T-helper 1 cell treated with Interleukin-12 subunit alpha and Interleukin-12 subunit beta and Interleukin-4 antibody, amounts not matched to agents 30 ng/mL and 1 ng/mL, for 36 hours (primary cell): ENCODE measurements at regions not wholly inside any gene's neighbourhood (a gene's known extent, or its start where the extent isn't known, plus 50 kb on each side); places are given as distances from the start of the nearest gene placed in this dataset.

Experiments
- intact Hi-C: fragments of 100-400 bp; cut with micrococcal nuclease; formaldehyde crosslinking; loops from one replicate; pipeline ENCODE4 v1.15.1; 2024

DNA sequence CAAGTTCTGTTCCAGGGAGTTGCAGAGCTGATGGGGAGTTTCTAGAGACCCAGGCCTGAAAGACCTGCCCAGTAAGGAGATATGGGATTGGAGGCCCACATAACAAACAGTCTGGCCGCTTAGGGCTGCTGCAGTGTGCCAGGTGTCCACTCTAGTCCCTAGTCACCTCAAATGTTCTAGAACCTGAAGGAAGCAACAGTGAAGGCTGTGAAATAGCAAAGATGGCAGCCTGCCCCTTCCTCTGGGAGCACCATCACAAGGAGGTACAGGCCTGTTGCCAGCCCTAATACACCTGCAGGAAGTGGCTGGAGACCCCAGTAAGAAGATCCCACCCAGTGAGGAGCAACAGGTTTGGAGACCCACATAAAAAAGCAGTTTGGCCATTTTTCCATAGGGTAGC is 783.8 kb upstream of the EDIL3 start:
- intact Hi-C loops = no loop called here

DNA sequence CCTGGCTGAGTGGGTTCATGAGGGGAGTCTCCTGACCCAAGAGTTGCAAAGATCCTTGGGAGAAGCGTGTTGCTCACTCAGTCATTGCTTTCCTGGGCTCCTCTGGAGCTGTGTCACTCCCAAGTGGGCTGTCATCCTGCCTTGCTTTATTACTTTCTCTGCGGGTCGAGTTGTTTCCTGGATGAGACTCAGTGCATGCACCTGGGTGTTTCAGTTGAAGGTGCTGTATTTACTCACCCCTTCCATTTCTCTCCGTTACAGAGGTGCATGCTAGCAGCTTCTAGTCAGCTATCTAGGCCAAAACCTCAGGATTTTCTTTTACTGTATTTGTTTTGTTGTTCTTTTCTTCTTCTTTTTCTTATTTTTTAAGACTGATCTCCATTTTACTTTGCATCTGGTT is 785.5 kb upstream of the EDIL3 start:
- intact Hi-C loops = no loop called here

DNA sequence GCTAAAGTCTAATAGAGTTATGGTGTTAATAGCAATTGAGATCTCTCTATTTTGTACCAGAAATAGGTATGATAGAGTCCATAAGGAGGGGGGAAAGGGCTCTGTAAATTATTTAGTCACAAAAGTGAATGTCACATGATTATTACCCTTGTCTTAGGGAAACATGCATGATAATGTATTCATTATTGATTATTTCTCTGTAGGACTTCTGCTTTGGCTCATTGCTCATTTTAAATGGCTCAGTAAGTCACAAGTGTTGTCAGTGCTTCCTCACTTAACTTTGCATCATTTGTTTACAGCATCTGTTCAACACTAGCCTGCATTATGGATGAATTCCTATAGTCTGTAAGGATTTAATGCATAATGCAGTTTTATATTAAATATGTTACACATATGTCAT is 788.8 kb upstream of the EDIL3 start:
- intact Hi-C loops = no loop called here

- intact Hi-C loops = no loop called here
Measured at GRCh38 chr5:85182344-85182743, 797.7 kb upstream of the EDIL3 start.

GRCh38 chr5:85204289-85204688 is 819.6 kb upstream of the EDIL3 start:
- intact Hi-C loops = no loop called here

DNA sequence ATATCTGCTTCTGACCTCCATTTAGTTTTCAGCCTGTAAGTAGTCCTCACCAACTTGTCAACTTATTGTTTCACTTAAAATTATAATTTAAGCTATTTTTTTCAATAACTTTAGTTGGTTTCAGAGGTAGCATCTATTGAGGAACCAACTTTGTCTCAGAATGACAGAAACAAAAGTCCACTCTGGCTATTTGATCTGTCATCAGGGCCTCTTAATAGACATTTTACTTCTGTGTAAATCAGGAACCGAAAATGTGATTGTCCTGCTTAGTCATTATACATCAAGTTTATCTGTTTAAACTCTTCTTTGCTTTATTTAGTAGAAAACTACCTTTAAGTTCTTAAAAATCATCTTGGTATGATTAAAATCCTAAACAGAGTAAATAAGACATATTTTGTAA is 820.8 kb upstream of the EDIL3 start:
- intact Hi-C loops = no loop called here

DNA sequence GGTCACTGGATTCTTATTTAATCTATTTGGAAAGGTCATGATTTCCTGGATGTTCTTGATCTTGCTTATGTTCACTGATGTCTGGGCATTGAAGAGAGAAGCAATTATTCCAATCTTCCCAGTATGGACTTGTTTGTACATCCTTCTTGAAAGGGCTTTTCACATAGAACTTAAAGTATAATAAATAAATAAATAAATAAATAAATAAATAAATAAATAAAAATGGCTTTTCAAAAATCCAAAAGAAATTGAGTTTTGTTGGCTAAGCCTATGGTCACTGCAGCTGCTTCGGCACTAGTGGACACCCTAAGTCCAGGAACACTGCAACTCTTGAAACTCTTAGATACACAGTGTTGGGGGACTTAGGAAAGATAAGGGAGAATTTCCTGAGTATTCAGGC is 840.7 kb upstream of the EDIL3 start:
- intact Hi-C loops = no loop called here

- intact Hi-C loops = no loop called here
Measured at GRCh38 chr5:85249204-85249603, 864.5 kb upstream of the EDIL3 start.

- intact Hi-C loops = no loop called here
Measured at GRCh38 chr5:85263125-85263524, 878.4 kb upstream of the EDIL3 start.

GRCh38 chr5:85266692-85267091 is 882.0 kb upstream of the EDIL3 start:
- intact Hi-C loops = no loop called here

DNA sequence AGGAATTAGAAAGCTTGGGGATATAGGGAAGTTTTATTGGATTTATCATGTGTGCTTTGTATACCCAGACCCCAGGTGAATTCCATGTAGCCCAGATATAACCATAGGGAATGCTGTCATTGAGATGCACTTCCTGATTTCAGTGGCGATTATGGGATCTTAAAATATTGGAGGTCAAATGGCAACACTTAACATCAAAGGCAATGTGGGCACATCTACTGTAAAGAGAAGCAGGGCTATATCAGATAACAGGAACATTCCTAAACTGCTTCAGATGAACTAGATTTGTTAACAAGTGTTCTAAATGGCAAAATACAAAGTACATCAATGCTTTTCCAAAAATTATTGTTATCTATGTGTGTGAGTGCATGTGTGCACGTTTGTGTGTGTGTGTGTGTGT is 883.5 kb upstream of the EDIL3 start:
- intact Hi-C loops = no loop called here

GRCh38 chr5:85278193-85278592 is 893.5 kb upstream of the EDIL3 start:
- intact Hi-C loops = no loop called here

- intact Hi-C loops = no loop called here
Measured at GRCh38 chr5:85288914-85289313, 904.2 kb upstream of the EDIL3 start.

- intact Hi-C loops = no loop called here
Measured at GRCh38 chr5:85293145-85293785, 908.6 kb upstream of the EDIL3 start.

DNA sequence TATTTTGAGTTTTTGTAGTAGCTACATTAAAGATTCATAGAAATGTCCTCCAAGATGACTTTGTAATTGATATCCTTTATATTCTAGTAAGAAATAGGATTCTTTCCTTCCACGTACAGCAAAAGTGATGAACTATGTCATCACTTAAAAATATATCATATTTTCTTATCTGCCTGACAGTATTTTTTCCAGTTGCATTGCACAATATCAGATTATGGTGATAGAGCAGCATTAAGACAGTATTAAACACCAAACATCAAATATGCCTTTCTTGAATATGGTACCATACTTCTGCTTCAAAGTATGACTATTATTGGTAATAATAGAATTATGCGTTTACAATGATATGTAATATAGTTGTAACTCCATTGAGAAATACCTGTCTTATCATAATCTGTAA is 919.8 kb upstream of the EDIL3 start:
- intact Hi-C loops = no loop called here

GRCh38 chr5:85305766-85306165 is 921.1 kb upstream of the EDIL3 start:
- intact Hi-C loops = no loop called here

- intact Hi-C loops = no loop called here
Measured at GRCh38 chr5:85311536-85311935, 926.9 kb upstream of the EDIL3 start.

- intact Hi-C loops = no loop called here
Measured at GRCh38 chr5:85320495-85320894, 935.8 kb upstream of the EDIL3 start.

GRCh38 chr5:85333276-85333675 is 948.6 kb upstream of the EDIL3 start:
- intact Hi-C loops = no loop called here

DNA sequence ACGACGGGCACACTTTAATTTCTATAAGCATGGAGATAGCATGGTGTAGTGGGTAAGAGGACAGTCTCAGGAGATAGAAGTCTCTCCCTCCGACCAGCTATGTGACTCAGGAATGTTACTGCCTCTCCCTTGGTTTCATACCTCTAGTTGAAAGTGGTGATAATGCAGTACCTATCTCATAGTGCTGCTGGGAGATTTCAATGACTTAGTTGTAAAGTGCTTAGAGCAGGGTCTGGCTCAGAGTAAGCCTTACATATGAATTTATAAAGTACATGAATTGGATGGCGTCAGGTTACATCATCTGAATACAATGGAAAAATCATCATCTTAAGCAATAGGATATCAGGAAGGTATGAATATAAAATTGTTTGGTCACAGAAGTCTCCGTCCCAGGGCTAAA is 952.8 kb upstream of the EDIL3 start:
- intact Hi-C loops = no loop called here

GRCh38 chr5:85340790-85341189 is 956.1 kb upstream of the EDIL3 start:
- intact Hi-C loops = no loop called here

DNA sequence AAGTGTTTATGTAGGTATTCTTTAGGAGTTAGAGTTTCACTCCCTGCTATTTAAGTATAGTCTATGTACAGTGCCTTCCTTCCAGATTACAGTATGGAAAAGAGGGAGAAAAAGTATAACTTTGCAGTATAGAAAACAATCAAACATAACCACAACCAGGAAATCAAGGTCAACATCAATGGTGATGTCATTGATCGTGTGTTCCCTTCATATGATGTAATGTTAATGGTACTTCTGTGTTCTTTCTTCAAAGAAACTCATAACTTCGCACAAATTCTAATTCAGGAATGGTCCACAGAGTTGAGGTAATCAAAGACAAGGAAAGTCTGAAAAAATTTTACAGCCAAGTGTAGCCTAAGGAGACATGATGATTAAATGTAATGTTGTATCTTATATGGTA is 961.1 kb upstream of the EDIL3 start:
- intact Hi-C loops = no loop called here

DNA sequence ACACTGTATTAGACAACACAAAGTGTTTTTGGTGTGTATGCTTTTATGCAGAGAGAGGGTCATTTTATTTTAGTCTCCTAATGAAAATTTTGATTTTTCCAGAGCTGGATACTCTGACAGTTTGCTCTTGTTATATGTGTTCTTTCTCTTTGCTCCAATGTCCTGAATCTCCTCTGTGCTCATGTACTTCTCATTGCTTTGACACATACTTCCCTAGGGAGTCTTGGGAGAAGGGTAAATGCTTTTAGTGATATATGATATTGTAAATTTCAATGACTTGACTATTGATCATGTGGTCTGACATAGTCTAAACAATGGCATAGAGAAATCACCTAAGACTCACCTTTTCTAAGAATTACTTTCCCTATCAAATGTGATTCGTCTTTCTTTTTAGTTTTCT is 972.6 kb upstream of the EDIL3 start:
- intact Hi-C loops = no loop called here

DNA sequence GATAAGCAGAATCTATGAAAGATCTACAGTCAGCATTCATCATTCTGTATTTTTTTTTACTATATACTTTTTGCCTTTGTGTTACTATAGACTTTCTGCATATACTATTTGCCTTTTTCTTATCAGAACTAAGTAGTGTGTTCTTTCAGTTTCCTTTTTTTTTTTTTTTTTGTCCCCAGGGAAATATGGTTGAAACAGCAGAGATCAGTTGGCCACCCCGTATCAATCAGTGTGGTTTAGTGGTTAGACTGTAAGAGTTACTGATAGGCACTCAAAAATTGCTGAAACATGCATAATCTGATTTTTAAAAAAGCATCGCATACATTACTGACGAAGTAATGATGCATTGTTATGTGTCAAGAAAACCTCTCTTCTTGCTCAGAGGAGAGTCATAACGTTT is 990.8 kb upstream of the EDIL3 start:
- intact Hi-C loops = no loop called here
